ENCODE measurements at regions not wholly inside any gene's neighbourhood (a gene's known extent, or its start where the extent isn't known, plus 50 kb on each side); places are given as distances from the start of the nearest gene placed in this dataset.

DNA sequence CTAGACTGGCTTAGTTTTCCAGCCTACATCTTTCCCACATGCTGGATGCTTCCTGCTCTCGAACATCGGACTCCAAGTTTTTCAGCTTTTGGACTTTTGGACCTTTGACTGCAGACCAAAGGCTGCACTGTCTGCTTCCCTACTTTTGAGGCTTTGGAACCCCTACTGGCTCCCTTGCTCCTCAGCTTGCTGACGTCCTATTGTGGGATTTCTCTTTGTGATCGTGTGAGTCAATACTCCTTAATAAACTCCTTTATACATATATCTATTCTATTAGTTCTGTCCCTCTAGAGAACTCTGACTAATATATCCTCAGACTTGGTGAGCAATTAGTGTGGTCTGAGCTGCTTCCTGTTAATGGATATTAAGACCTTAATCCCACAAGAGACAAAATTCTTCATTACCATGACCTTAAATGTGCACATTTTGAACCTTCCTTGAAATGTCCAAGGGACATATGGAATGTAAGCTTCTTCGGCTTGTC, 752.9 kb downstream of the CDH18 start:
- Histone ChIP-seq H3K27ac (ENCODE audit: insufficient read length, low read depth, low read length) (no peak overlapping the region), H3K9ac (ENCODE audit: extremely low read depth, insufficient read length, low read length) (no peak overlapping the region), H3K4me1 (ENCODE audit: insufficient read depth, low read length) (peaks cover 5% of the 10 kb centered on the region; the same call in 1 of the 2 replicates), H2BK120ac (ENCODE audit: low read depth, low read length, poor library complexity, severe bottlenecking) (no peak overlapping the region), H4K91ac (ENCODE audit: insufficient read length, low read depth, low read length) (no peak overlapping the region), H2BK12ac (ENCODE audit: insufficient read length, low read depth, low read length) (no peak overlapping the region), H3K23me2 (ENCODE audit: insufficient read length, low read depth, low read length, poor library complexity, severe bottlenecking) (no peaks in the 10 kb centered on the region), H2BK20ac (ENCODE audit: low read depth, low read length, poor library complexity, severe bottlenecking) (no peak overlapping the region), H3K14ac (ENCODE audit: insufficient read depth, low read length) (no peak overlapping the region), H4K20me1 (ENCODE audit: control insufficient read depth, insufficient read depth, insufficient read length) (no peaks in the 10 kb centered on the region), H3K4me2 (ENCODE audit: insufficient read depth, insufficient read length, low read length) (no peak overlapping the region), H3K79me1 (ENCODE audit: insufficient read depth, low read depth, low read length, poor library complexity, severe bottlenecking) (no peaks in the 10 kb centered on the region), H2BK15ac (ENCODE audit: low read depth, low read length) (no peak overlapping the region), H3K4ac (ENCODE audit: low read depth, low read length) (no peak overlapping the region), H3T11ph (ENCODE audit: low read length) (no peak overlapping the region), H3K27me3 (ENCODE audit: insufficient read depth, low read length) (no peaks in the 10 kb centered on the region), H2BK5ac (ENCODE audit: insufficient read length, low read length) (no peak overlapping the region), H2AFZ (ENCODE audit: low read length) (no peak overlapping the region), H4K8ac (replicated peaks; ENCODE audit: insufficient read length, low read depth, low read length) (no peak overlapping the region), H3K79me2 (ENCODE audit: insufficient read depth, low read length) (no peaks in the 10 kb centered on the region), H3K9me3 (ENCODE audit: control insufficient read depth, low read depth, low read length) (no peaks in the 10 kb centered on the region), H3K56ac (ENCODE audit: insufficient read length, low read depth, low read length) (no peak overlapping the region), H2AK5ac (ENCODE audit: insufficient read length, low read length) (no peak overlapping the region), H3K23ac (ENCODE audit: insufficient read length, low read depth, low read length) (no peak overlapping the region), H3K18ac (ENCODE audit: insufficient read length, low read depth, low read length) (no peak overlapping the region), H4K5ac (ENCODE audit: insufficient read length, low read depth, low read length) (no peak overlapping the region)
- Mint-ChIP-seq H3K36me3 (ENCODE audit: insufficient read depth in 1 of 3, low read depth in 3 of 3) (no peaks in the 10 kb centered on the region), H3K9me3 (no peaks in the 10 kb centered on the region; a peak in 1 of 5 replicates), H3K4me3 (no peak overlapping the region), H3K4me1 (peaks cover 7% of the 10 kb centered on the region in 2 experiments), H3K27me3 (ENCODE audit: low read depth) (no peaks in the 10 kb centered on the region), H3K27ac (no peak overlapping the region)
- no peak for DNase-seq
- WGBS (ENCODE audit: extremely low coverage, insufficient read length, low lambda C conversion rate), result no CpG with 5 or more reads among the region's 5 CpGs
- TF ChIP-seq, protein P1, sequence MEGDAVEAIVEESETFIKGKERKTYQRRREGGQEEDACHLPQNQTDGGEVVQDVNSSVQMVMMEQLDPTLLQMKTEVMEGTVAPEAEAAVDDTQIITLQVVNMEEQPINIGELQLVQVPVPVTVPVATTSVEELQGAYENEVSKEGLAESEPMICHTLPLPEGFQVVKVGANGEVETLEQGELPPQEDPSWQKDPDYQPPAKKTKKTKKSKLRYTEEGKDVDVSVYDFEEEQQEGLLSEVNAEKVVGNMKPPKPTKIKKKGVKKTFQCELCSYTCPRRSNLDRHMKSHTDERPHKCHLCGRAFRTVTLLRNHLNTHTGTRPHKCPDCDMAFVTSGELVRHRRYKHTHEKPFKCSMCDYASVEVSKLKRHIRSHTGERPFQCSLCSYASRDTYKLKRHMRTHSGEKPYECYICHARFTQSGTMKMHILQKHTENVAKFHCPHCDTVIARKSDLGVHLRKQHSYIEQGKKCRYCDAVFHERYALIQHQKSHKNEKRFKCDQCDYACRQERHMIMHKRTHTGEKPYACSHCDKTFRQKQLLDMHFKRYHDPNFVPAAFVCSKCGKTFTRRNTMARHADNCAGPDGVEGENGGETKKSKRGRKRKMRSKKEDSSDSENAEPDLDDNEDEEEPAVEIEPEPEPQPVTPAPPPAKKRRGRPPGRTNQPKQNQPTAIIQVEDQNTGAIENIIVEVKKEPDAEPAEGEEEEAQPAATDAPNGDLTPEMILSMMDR (conservative IDR thresholded peaks at IDR 0.05), result no peak

Measured in H9 (cell line).